Panc1 (cell line): ENCODE measurements at regions not wholly inside any gene's neighbourhood (a gene's known extent, or its start where the extent isn't known, plus 50 kb on each side); places are given as distances from the start of the nearest gene placed in this dataset.

Experiments used
- ATAC-seq: fragments of 200-7000 bp; cut with Tn5 transposase; 2 replicates; pipeline ENCODE4 v1.9.1; 2020; ENCODE audit warnings: mild to moderate bottlenecking, moderate library complexity
- BruUV-seq: library from RNA; stranded (reverse); fragments of 400-500 nt; replicated peaks from 2 replicates; lab custom pipeline; 2021; lab: Mats Ljungman, UMichigan
- CTCF ChIA-PET: fragments of 300-600 bp; sonication (Branson Sonifier 250); formaldehyde crosslinking; loops from one replicate; lab custom pipeline; 2022; ENCODE audit warnings: antibody characterized with exemption; lab: Charles Lee
- POLR2A ChIA-PET: fragments of 300-600 bp; sonication (Branson Sonifier 250); formaldehyde crosslinking; loops from one replicate; lab custom pipeline; 2022; ENCODE audit warnings: antibody characterized with exemption; lab: Charles Lee
- DNase-seq: peaks from one replicate; pipeline ENCODE4 v3.0.0-alpha.2; 2010; ENCODE audit warnings: low read depth, low spot score
- H3K27ac ChIP-seq: 2 replicates; pipeline ENCODE4 v1.5.1; 2011; ENCODE audit warnings: mild to moderate bottlenecking, low read length, inconsistent platforms
- H3K27me3 ChIP-seq: fragments of 200-500 bp; sonication (Bioruptor generic); 2 replicates; pipeline ENCODE4 v1.6.0; 2014; ENCODE audit warnings: low read length, inconsistent platforms; ENCODE audit not compliant: control insufficient read depth, insufficient read depth
- H3K36me3 ChIP-seq: fragments of 200-500 bp; sonication (Bioruptor generic); 2 replicates; pipeline ENCODE4 v1.5.1; 2014; ENCODE audit warnings: inconsistent platforms, mild to moderate bottlenecking, low read length, moderate library complexity; ENCODE audit not compliant: control insufficient read depth, insufficient read depth
- H3K4me1 ChIP-seq: 2 replicates; pipeline ENCODE4 v1.5.1; 2011; ENCODE audit warnings: inconsistent platforms, mild to moderate bottlenecking, low read length, moderate library complexity; ENCODE audit not compliant: control insufficient read depth, insufficient read depth
- H3K4me3 ChIP-seq, 2 experiments: 2 replicates each; pipeline ENCODE4 v1.5.1; 2011 to 2012; ENCODE audit warnings: low read depth in 2 of 2, low read length in 2 of 2, mild to moderate bottlenecking in 2 of 2, inconsistent platforms in 1 of 2, moderate library complexity in 1 of 2
- H3K9me3 ChIP-seq: fragments of 200-500 bp; sonication (Bioruptor generic); 2 replicates; pipeline ENCODE4 v1.5.1; 2014; ENCODE audit warnings: low read depth, mild to moderate bottlenecking, inconsistent platforms, low read length, moderate library complexity; ENCODE audit not compliant: control insufficient read depth, insufficient read depth
- POLR2AphosphoS5 ChIP-seq: IDR thresholded peaks from 2 replicates; pipeline ENCODE4 v1.6.1; 2012; ENCODE audit warnings: mild to moderate bottlenecking, low read depth, low read length, moderate library complexity
- REST ChIP-seq, 2 experiments: IDR thresholded peaks; 2 replicates each; pipeline ENCODE4 v1.6.1; 2011 to 2012; ENCODE audit warnings: low read depth in 2 of 2, control low read depth in 1 of 2, low read length in 1 of 2, mild to moderate bottlenecking in 1 of 2, moderate library complexity in 1 of 2; ENCODE audit not compliant: insufficient read depth in 1 of 2
- SIN3A ChIP-seq: IDR thresholded peaks from 2 replicates; pipeline ENCODE4 v1.6.1; 2012; ENCODE audit warnings: low read depth, mild to moderate bottlenecking, low read length, moderate library complexity, borderline replicate concordance; ENCODE audit not compliant: insufficient read depth
- TCF7L2 ChIP-seq: IDR thresholded peaks from 2 replicates; pipeline ENCODE4 v1.6.1; 2011; ENCODE audit warnings: mild to moderate bottlenecking, low read depth, low read length, inconsistent platforms
- in situ Hi-C: cut with HindIII; loops from 2 replicates; pipeline ENCODE4 v1.10.0; 2016; ENCODE audit warnings: low sequenced_read_pairs, low pct_unique_long_range_greater_than_20kb
- intact Hi-C: fragments of 100-400 bp; cut with micrococcal nuclease; formaldehyde crosslinking; loops from one replicate; pipeline ENCODE4 v1.10.0; 2022; ENCODE audit not compliant: unreplicated experiment
- TF ChIP-seq, protein P1 (sequence below): fragments of 450-650 bp; IDR thresholded peaks from 2 replicates; pipeline ENCODE4 v1.5.1; 2017; ENCODE audit warnings: mild to moderate bottlenecking

DNA sequence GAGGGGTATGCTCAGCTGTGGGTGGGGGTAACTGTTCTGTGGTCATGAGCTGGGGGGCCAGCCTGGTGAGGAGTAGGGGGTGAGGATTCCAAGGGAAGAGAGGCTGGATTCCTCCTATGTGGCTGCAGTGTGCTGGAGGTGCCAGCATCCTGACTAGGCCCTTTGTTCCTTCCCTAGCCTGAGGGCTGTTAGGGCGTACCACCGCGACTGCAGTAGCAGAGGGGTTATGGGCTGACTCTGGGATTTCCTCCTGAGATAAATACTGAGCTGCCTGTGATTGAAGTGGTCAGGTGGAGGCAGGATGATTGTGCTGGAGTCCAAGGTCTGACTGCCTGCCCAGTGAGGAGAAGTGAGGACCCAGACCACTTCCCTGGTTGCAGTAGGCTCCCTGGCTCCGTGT, 205.3 kb downstream of the ADGRG6 start:
- intact Hi-C loops (no loop called here), in situ Hi-C loops (no loop called here)
- no peaks in the 10 kb centered on the region; the same call in 1 of the 2 replicates for H3K9me3 ChIP-seq
- no TSS peak for BruUV-seq
- H3K36me3 ChIP-seq: no peaks in the 10 kb centered on the region
- no peak for DNase-seq
- H3K4me1 ChIP-seq: no peaks in the 10 kb centered on the region
- ChIA-PET CTCF (interaction anchor here (0.6 kb wide), 1 partner anchor 14 kb away, joined by 7 read pairs; no protein-coding TSS in a partner anchor), POLR2A (no interaction called here)
- peaks cover 7% of the 10 kb centered on the region; the same call in 1 of the 2 replicates for H3K27me3 ChIP-seq
- no peak overlapping the region for H3K4me3 ChIP-seq
- no peak overlapping the region for H3K27ac ChIP-seq
- TF ChIP-seq REST (IDR thresholded peaks at IDR 0.05; ENCODE audit: insufficient read depth in 1 of 2, low read depth in 2 of 2, low read length in 1 of 2): no peak
- TF ChIP-seq SIN3A: no peak
- TF ChIP-seq TCF7L2: no peak
- TF ChIP-seq, protein P1, sequence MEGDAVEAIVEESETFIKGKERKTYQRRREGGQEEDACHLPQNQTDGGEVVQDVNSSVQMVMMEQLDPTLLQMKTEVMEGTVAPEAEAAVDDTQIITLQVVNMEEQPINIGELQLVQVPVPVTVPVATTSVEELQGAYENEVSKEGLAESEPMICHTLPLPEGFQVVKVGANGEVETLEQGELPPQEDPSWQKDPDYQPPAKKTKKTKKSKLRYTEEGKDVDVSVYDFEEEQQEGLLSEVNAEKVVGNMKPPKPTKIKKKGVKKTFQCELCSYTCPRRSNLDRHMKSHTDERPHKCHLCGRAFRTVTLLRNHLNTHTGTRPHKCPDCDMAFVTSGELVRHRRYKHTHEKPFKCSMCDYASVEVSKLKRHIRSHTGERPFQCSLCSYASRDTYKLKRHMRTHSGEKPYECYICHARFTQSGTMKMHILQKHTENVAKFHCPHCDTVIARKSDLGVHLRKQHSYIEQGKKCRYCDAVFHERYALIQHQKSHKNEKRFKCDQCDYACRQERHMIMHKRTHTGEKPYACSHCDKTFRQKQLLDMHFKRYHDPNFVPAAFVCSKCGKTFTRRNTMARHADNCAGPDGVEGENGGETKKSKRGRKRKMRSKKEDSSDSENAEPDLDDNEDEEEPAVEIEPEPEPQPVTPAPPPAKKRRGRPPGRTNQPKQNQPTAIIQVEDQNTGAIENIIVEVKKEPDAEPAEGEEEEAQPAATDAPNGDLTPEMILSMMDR: no peak
- TF ChIP-seq POLR2AphosphoS5: no peak
- no peak for ATAC-seq

- ATAC-seq: no peak
- TF ChIP-seq TCF7L2 (no peak), REST (IDR thresholded peaks at IDR 0.05; ENCODE audit: insufficient read depth in 1 of 2, low read depth in 2 of 2, low read length in 1 of 2) (no peak), POLR2AphosphoS5 (no peak), SIN3A (no peak)
- TF ChIP-seq, protein P1: no peak
- no peak overlapping the region for H3K4me3 ChIP-seq
- DNase-seq: no peak
- intact Hi-C loops (no loop called here), in situ Hi-C loops (no loop called here)
- H3K4me1 ChIP-seq: no peaks in the 10 kb centered on the region
- H3K36me3 ChIP-seq: no peaks in the 10 kb centered on the region
- no peaks in the 10 kb centered on the region for H3K9me3 ChIP-seq
- peaks cover 7% of the 10 kb centered on the region; the same call in 1 of the 2 replicates for H3K27me3 ChIP-seq
- POLR2A ChIA-PET: no interaction called here
- BruUV-seq: no TSS peak
- no peak overlapping the region for H3K27ac ChIP-seq
- CTCF ChIA-PET: interaction anchor here (0.6 kb wide), 1 partner anchor 172 kb away, joined by 3 read pairs; no protein-coding TSS in a partner anchor
Measured at GRCh38 chr6:142510211-142510610, 208.4 kb downstream of the ADGRG6 start.
